ENCODE measurements at regions not wholly inside any gene's neighbourhood (a gene's known extent, or its start where the extent isn't known, plus 50 kb on each side); places are given as distances from the start of the nearest gene placed in this dataset.

DNA sequence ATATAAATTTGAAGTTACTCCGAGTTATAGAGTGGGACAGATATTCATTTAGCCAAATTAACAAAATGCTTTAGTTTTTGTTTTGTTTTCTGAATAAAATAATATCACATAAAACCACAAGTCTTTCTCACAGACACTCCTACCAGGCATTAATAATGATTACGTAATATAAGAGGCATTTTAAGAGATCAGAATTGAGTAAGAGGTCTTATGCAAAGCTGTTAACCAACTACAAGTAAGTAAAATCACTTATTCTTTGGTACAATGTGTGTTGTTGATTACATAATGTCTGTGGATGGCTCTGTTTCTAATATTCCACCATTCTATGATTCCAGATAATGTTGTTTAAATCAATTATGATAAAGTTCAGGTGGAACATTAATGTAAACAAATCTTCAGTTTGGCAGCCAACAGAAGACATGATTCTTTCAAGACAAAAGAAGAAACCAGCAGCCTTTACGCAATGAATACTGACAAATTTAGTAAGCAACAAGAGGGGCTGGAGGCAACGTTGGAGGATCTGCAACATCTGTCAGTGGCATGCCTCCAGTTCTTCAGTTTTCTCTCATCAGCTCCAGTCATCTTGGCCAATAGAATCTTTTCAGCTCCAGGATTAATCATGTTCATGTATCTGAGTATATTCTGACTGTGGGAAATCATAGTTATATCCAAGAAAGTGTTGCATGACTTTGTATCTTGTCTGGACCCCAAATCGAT lies 403.8 kb downstream of the SLITRK5 start:
- intact Hi-C loops (cut with micrococcal nuclease): no loop called here

DNA sequence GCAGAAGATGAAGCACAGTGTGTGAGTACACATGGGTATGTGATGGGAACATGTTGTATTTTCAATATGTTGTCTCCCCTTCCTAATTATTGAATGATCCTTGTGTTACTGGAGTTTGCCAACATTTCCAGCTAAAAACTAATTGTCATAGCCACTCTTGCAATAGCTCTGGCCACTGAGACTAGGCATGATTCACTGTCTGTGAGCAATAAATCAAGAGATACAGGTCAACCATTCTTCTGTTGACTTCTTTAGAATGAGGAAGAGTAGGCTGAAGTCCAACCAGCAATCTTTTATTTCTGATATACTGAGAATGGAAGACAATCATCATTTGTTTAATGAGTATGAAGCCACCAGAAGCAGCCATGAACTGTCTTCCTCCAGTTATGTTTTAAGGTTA lies 413.9 kb downstream of the SLITRK5 start:
- intact Hi-C loops (cut with micrococcal nuclease): no loop called here

DNA sequence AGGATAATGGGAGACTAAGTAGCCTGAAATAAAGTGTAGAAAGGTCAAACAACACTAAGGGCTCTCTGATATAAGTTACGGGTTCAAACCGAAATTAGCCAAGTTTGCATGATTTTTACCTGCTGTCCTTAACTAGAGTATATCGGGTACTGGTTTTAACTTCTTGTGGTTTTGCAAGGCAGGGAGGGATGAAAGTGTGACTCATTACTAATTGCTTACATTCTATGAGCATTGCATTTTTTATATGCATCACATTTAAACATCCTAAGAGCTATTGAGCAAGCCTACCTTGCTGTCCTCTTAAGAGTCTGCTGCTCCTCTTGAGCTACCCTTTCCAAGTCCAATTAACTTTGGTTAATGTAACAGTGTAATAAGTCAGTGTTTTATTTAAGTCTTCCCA lies 415.4 kb downstream of the SLITRK5 start:
- intact Hi-C loops (cut with micrococcal nuclease): no loop called here

- intact Hi-C loops (cut with micrococcal nuclease): no loop called here
These were observed 426.4 kb downstream of the SLITRK5 start for GRCh38 chr13:88097541-88097940.

DNA sequence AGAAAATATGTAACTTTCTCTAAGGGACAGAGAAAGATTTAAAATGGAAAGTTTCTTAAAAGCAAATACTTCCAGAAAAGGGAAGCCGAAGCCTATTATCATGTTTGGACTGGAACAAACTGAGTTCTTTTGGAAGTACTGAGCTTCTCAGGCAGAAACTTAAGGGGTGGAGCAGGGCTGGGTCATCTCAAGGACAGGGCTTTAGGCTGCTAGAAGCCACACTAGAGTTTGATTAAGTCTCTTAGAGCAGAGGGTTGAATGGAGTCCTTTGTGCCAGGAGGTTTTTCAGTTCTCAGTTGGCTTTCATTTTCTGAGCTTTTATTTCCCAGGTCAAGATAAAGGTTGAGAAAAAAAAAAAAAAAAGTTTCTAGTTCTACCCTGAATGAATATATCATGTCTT lies 432.7 kb downstream of the SLITRK5 start:
- intact Hi-C loops (cut with micrococcal nuclease): no loop called here

GRCh38 chr13:88104576-88104975 lies 433.4 kb downstream of the SLITRK5 start:
- intact Hi-C loops (cut with micrococcal nuclease): no loop called here

DNA sequence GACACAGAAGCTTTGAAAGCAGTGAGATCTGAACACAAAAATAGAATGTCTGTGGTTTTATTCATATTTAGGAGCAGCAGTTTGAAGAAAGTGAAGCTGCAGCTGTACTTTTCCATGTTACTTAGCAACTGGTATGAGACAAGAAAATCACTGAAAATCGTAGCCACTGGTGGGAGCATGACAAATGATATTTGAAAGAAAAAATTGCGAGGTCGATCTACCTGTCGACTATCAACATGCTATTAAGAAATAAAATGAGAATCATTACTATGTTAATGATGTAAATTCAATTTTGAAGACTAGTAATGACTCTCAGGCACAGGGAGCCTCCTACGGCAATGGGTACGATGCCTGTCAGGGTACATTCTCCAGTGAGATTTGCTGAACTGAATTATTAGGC lies 436.4 kb downstream of the SLITRK5 start:
- intact Hi-C loops (cut with micrococcal nuclease): no loop called here

DNA sequence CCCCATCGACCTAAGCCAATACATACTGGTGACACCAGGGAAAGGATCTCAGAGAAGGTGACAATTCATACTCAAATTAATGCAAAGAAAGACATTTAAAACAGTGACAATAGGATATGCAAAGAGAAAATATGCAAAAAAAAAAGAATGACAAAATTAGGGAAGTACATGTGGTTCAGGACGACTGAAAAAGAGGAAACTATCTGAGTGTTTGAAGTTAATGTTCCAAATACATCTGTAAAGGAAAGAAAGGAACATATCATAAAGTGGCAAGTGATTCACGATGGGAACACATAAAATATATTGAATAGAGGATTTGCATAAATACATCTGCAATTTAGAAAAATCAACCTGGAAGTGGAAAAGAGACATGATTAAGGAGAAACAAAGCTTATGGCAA lies 441.4 kb downstream of the SLITRK5 start:
- intact Hi-C loops (cut with micrococcal nuclease): no loop called here

DNA sequence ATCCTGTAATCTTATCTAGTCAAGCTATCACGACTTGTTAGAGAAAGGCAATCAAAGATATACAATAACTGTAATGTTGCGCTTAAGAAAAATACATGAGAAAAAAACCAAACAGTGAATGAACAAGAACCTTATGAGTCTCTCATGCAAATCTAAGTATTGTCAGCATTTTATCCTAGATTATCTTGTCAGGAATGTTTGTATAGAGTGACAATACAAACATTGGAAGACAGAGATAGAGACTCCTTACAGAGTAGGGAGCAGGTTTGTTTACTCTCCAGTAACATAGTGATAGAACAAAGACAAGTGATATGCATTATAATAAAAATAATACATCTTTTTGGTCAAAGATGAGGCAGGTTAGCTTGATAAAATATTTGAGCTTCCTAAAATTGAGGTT lies 444.8 kb downstream of the SLITRK5 start:
- intact Hi-C loops (cut with micrococcal nuclease): no loop called here

- intact Hi-C loops (cut with micrococcal nuclease): no loop called here
These were observed 447.8 kb downstream of the SLITRK5 start for GRCh38 chr13:88118952-88119351.

- intact Hi-C loops (cut with micrococcal nuclease): no loop called here
These were observed 453.0 kb downstream of the SLITRK5 start for GRCh38 chr13:88124142-88124541.

- intact Hi-C loops (cut with micrococcal nuclease): no loop called here
These were observed 453.9 kb downstream of the SLITRK5 start for GRCh38 chr13:88125055-88125454.

- intact Hi-C loops (cut with micrococcal nuclease): no loop called here
These were observed 465.1 kb downstream of the SLITRK5 start for GRCh38 chr13:88136098-88136790.

DNA sequence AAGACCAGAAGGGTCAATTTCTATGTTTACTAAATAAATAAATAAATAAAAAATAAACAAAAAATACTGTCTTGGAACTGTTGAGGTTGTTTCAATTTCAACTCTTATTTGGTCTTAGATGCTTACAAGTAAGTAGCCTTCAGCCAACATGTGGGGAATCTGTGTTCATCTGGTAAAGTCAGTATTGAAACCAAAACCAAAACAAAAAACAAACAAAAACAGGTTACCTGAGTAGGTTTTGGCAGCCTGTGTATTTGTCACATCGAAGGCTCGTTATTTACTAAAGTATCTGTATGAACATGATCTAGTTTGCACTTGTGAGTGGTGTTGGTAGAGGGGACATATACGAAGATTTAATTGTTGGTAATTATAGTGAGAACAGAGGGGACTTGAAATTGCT lies 471.5 kb downstream of the SLITRK5 start:
- intact Hi-C loops (cut with micrococcal nuclease): no loop called here

- intact Hi-C loops (cut with micrococcal nuclease): no loop called here
These were observed 473.4 kb downstream of the SLITRK5 start for GRCh38 chr13:88144580-88144979.

DNA sequence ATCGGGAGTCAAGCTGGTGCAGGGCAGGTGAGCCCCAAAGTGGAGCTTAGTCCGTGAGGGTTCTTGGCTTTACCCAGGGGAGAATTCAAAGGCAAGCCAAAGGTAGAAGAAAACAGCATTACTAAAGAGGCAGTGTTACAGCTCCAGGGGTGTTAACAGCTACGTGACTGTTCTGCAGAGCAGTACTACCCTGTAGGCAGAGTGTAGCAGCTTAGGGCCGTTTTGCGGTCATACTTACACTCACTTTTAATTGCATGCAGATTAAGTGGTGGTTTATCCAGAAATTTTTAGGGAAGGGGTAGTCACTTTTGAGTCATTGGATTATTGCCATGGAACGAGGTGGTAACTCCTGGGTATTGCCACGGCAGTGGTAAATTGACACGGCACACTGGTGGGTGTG lies 482.2 kb downstream of the SLITRK5 start:
- intact Hi-C loops (cut with micrococcal nuclease): no loop called here

GRCh38 chr13:88154001-88154400 lies 482.8 kb downstream of the SLITRK5 start:
- intact Hi-C loops (cut with micrococcal nuclease): no loop called here

GRCh38 chr13:88162076-88162702 lies 491.0 kb downstream of the SLITRK5 start:
- intact Hi-C loops (cut with micrococcal nuclease): no loop called here

DNA sequence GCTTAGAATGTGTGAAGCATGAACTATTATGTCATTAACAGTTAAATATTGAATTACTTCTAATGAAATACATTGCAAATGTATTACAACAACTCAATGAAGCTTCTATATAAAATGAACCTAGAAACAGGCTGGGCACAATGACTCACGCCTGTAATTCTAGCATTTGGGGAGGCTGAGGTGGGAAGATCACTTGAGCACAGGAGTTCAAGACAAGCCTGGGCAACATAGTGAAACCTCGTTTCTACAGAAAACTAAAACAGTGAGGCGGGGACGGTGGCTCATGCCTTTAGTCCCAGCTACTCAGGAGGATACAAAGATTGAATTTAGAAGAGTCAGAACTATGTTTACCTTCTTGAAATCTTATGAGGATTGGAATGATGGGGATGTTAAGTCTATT lies 505.1 kb downstream of the SLITRK5 start:
- intact Hi-C loops (cut with micrococcal nuclease): no loop called here

DNA sequence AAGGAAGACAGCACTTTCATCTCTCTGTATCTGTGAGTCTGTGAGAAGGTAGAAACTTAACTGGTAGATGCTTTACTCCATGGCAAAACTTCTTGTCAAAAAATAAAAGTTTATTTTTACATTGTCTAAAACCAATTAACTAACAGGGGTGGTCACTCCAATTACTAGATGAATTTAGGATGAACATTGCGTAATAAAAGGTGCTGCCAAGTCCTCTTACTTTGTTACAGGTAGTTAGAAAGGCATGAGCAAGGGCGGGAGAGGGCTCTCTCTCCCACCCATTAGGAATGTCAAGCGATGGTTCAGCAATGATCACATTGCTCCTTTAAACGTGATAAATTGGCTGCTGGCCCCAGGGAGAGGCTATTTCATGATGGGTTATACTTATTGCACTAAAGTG lies 512.3 kb downstream of the SLITRK5 start:
- intact Hi-C loops (cut with micrococcal nuclease): no loop called here

DNA sequence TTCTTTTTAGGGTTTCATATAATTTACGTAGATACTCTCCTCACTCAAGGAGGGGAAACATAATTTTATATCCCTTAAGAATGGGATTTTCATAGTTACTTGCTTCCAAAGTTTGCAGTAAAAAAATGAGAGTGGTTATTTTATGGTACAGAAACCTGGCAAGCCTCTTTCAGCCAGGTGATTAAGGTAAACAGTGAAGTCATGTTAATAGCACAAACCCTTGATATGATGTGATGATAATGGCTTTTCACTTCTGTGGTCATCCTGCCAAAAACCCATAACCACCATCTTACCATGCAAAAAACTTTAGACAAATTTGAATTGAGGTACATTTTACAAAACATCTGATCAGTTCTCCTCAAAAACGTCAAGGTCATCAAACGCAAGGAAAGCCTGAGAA lies 517.8 kb downstream of the SLITRK5 start:
- intact Hi-C loops (cut with micrococcal nuclease): no loop called here

GRCh38 chr13:88189728-88190127 lies 518.6 kb downstream of the SLITRK5 start:
- intact Hi-C loops (cut with micrococcal nuclease): no loop called here

GRCh38 chr13:88196106-88196505 lies 524.9 kb downstream of the SLITRK5 start:
- intact Hi-C loops (cut with micrococcal nuclease): no loop called here
